ENCODE measurements at regions not wholly inside any gene's neighbourhood (a gene's known extent, or its start where the extent isn't known, plus 50 kb on each side); places are given as distances from the start of the nearest gene placed in this dataset.

DNA sequence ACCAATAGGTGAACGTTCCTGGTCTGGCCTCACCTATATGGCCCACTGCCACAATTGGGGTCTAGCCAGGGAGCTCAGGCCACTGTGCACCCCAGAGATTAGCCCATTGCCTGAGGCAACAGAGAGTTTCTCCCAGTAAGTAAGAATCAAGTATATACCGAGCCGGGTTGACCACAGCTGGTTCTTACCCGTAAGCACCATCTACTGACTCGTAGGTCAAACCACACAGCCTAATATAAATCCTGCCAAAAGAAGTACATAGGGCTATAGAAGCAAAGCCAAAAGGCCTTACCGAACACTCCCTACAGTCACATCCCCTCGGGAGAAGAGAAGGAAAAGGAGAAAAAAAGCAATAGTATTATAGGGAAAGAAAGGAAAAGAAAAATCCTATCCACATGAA, 463.6 kb upstream of the GJE1 start:
- DNase-seq, result no peak

DNA sequence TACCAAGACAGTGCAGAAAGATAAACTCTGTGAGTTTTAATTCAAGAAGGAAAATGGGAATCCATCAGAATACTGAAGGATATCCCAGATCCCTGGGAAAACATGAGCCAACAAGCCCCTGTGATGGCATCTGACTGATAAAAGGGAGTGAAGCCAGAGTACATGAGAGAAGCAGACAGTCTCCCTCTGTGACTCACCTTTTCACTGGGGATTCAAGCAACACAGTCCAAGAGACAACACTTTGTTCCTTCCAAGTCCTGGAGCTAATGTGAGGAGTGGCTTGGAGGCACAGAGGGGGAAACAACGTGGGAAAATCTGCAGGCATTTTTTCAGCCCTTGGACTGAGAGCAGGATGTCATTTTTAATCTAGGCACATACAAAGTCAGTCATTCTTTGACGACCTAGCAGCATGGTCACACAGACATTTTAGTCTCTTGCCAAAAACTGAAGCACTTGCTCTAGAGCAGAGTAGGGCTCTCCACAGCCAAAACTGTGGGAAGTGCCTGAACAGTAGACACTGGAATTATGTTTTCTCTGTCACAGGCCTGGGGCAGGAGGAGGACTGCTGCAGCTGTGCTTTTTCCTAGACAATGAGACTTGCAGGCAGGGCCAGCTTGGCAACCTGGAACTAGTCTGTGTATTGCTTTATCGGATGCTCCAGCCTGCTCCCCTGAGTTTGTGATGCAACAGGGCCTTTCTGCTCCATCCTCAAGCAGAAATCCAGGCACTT, 465.0 kb upstream of the GJE1 start:
- DNase-seq, result no peak

DNA sequence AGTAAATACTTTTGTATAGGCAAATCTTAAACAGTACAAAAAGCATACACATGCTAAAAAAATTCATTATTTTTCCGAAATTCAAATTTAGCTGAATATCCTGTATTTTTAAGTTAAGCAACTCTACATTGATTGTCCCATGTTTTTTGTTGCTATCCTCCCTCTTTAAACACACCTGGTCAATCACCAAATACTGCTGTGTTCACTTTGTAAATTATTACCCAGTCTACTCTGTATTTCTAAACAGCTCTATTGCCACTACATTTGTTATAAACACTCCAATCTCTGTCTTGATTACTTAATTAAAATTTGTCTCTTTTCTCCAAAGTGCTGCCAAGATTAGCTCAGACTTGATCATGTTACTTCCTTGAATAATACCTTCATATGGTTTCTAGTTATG, 466.5 kb upstream of the GJE1 start:
- no peak for DNase-seq

DNA sequence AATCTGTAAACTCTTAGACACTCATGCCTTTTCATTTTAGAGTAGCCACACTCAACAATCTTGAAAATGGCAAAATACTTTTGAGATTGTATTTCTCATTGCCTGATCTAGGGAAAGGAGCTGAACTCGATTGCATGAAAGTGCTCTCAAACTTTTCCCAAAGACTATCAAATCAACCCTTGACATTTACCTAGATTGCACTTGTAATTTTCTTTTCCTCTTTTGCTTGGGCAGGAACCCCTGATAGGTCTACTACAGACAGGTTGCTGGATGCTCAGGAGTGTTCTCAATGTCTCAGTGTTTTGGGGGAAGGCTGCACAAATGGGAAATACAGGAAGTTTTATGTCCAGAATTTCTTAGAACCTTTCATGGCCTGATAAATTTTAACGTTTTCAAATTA, 468.0 kb upstream of the GJE1 start:
- no peak for DNase-seq

DNA sequence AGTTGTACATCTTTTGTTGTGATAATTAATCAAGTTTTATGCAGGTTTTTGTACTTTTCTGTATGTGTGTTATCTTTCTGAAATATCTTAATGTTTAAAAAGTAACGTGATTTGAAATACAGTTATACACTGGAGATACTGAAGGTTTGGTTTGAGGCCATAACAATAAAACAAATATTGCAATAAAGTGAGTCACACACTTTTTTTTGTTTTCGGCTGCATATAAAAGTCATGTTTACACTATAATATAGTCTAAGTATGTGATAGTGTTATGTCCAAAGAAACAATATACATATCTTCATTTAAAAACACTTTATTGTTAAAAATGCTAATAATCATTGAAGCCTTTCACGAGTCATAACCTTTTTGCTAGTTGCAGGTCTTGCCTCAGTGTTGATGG, 473.1 kb upstream of the GJE1 start:
- no peak for DNase-seq

DNA sequence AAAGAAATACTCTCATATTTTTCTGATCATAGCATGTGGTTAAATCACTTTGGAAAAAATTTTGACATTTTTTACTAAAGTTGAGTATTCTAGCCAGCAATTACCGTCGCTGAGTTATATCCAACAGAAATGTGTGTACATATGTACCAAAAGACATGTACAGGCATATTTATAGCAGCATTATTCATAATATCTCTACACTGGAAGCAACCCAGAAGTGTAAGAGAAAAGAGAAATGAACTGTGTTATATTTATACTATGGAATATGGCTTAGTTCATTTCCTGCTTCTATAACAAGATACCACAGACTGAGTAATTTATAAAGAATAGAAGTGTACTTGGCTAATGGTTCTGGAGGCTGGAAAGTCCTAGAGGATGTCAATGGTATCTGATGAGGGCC, 474.0 kb upstream of the GJE1 start:
- no peak for DNase-seq

DNA sequence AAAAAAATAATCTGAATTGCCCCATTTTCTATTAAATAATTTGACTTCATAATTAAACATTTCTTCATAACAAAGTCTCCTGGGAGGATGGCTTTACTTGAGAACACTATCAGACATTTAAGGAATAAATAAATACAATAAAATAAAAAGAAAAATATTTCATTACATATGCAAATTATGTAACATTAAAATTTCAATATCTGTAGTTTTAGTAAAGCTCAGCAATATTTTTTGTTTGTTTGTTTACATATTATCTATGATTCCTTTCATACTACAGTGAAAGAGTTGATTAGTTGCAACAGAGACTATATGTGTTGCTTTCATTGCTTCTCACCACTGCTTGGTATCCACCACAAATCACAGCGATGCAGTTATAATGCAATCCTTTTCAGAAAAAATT, 474.9 kb upstream of the GJE1 start:
- DNase-seq, result no peak

DNA sequence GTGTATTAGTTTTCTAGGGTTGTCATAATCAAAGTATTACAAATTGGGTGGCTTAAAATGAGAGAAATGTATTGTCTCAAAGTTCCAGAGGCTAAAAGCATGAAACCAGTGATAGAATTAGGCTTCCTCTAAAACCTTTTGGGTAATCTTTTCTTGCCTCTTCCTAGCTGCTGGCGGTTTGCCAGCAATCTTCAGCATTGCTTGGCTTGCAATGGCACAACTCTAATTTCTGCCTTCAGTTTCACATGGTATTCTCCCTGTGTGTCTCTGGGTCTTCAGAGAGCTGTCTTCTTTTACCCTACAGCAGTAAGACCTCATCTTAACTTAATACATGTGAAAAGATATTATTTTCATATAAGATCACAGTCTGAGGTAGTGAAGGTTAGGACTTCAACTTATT, 479.1 kb upstream of the GJE1 start:
- no peak for DNase-seq

DNA sequence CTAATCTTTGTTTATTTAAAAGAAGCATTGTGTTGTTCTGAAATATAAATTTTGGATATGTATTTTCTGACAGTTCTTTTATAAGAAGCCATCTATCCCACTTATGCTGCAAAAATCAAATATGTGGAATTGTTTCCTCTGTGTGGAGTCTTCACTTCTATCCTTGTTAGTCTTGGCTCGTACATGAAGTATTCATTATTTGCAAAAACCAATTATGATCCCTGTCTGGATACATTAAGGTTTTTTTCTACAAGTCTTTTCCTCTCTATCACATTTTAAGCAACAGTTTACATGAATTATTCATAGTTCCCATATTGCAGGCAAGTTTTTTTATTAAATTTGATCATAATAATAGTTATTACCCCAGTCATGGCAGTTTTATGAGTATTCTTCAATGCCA, 490.8 kb upstream of the GJE1 start:
- no peak for DNase-seq

DNA sequence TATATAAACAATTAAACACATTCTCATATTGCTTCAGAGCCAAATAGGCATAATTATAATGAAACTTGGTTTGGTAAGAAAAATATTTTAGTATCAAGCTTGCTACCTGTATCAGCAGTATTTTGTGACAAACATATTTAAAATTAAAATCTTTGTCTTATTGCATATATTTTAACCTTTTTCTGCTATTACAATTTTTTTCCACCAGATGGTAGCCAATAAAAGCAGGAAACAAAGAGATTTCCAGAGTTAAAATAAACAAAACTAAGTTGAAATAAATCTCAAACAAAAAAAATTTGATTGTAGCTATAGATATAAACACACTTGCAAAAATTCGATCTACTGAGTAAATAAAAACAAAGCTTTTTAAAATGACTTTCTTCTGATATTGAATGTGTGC, 491.3 kb upstream of the GJE1 start:
- no peak for DNase-seq

DNA sequence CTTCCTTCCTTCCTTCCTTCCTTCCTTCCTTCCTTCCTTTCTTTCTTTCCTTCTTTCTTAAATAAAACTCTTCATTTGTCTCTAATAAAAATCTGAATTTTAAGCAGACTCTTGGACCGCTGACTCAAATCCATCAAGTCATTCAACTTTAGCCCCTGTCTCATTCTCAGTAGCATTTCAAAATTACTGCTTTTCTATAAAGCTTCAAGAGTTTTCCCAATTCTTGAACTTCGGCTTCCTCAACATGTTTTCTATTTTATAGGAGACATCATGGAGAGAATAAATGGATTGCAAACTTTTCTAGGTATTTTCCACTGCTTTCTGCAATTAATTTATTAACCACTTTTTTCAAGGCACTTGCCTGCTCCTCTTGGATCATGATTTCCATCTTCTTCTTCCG, 497.1 kb upstream of the GJE1 start:
- DNase-seq, result no peak

DNA sequence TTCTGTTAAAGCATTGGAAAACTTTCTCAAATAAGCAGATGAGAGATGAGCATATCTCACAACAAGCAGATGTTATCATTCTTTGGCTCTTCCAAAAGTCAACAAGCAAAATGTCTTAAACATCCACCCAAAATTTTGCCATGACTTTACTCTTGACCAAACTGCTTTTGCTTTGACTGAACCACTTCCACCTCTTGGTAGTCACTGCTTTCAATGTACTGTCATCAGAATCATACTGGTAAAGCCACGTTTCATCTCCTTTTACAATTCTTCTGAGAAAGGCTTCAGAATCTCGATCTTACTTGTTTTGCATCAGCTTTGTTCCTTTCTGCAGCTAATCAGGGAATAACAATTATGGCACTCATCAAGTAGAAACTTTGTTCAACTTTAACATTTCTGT, 498.5 kb upstream of the GJE1 start:
- no peak for DNase-seq

DNA sequence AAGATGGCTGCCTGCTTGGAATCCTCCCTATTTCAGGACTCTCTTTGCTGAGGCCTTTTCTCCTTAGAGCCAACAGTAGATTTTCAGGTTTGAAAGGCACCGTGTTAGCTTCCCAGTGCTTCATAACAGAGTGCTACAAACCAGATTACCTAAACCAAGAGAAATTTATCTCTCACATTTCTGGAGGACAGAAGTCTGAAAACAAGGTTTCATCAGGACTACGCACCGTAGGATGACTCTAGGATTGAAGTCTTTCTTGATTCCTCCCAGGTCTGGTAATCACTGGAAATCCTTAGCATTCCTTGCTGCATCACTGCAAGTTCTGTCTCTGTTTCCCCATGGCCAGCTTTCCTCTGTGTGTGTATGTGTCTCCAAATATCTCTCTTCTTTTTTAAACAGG, 508.4 kb upstream of the GJE1 start:
- DNase-seq, result no peak

DNA sequence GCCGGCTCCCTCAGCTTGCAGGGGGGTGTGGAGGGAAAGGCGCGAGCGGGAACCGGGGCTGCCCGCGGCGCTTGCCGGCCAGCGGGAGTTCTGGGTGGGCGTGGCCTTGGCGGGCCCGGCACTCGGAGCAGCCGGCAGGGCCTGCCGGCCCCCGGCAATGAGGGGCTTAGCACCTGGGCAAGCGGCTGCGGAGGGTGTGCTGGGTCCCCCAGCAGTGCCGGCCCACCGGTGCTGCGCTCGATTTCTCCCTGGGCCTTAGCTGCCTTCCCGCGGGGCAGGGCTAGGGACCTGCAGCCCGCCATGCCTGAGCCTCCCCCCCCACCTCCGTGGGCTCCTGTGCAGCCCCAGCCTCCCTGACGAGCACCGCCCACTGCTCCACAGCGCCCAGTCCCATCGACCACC, 514.5 kb upstream of the GJE1 start:
- DNase-seq, result no peak

DNA sequence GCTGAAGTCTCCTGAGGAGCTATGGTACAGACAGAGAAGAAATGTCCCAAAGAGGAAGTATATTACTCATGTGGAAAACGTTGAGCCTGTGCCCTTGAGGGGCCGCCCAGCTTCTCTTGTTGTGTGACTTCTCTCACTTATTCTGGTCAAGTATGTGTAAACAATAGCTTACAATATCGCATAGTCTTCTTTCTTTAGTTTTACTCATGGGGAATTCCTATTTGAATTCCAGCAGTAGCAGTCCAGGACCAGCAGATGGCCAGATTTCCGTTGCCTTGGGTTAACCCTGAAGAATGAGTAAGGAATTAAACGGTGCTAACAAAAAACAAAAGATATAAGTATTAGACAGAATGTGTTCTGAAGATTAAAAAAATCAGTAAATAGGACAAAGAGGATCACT, 522.0 kb upstream of the GJE1 start:
- DNase-seq, result no peak

DNA sequence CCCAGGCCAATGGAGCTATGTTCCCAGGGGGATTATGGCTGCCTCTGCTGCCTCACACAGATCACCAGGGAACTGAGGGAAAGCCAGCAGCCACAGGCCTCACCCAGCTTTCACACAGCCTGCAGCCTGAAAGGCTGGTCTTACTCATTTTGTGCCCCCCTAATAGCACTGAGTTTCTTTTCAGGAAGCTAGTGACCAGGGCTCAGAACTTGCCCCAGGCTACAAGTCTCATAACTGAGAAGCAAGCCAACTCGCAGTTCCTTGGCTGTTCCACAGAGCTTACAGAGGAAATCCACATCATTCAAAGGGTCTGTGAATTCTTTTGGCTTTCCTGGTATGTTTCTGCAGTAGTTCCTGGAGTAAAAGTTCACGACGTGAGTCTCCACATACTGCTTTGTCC, 524.8 kb upstream of the GJE1 start:
- no peak for DNase-seq

DNA sequence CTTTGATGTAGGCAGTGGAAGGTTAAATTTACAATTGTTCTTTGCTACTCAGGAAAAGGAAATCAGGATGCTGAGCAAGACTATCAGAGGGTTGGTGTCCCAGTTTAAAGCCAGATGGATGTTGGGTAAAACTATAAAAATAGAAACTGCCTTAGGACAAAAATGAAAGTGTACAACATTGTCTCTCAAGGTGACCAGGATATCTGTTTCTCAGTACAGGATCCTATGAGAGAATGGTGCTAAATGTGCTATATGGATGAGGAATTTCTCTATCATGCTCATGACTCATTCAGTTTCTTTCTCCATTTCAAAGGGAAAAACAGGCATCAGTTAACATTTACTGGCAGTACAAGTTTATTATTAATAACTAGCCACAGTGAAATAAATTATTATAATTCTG, 534.2 kb upstream of the GJE1 start:
- DNase-seq, result no peak

DNA sequence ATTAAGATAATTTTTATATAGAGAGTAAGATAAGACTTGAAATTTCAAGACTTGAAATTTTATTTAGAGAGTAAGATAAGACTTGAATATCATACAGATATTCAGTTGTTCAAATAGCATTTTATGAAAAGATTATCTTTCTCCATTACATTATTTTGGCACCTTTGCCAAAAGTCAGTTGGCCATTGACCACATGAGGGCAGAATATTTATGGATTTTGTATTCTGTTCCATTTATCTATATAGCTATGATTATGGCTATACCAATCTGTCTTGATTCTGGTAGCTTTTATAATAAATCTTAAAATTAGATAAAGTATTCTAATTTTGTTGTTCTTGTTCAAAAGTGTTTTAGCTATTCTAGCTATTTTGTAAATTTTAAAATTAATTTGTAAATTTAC, 537.9 kb upstream of the GJE1 start:
- no peak for DNase-seq

DNA sequence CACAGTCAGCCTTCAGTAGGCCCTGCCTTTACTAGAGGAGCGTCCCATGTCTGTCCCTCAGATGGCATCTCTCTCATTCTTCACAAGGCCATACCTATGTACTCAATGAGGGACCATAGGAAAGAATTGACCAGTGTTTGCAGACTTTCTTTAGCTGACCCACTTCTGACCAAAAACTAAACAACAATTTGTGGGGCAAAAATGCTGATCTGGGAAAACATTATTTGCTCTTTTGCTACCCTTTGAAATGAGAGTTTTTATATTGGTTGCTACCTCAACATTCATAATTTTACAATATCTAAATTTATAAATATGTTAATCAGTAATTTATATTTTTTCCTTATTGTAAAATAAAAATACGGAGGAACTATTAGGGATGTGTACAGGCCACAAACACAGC, 539.4 kb upstream of the GJE1 start:
- DNase-seq, result no peak

DNA sequence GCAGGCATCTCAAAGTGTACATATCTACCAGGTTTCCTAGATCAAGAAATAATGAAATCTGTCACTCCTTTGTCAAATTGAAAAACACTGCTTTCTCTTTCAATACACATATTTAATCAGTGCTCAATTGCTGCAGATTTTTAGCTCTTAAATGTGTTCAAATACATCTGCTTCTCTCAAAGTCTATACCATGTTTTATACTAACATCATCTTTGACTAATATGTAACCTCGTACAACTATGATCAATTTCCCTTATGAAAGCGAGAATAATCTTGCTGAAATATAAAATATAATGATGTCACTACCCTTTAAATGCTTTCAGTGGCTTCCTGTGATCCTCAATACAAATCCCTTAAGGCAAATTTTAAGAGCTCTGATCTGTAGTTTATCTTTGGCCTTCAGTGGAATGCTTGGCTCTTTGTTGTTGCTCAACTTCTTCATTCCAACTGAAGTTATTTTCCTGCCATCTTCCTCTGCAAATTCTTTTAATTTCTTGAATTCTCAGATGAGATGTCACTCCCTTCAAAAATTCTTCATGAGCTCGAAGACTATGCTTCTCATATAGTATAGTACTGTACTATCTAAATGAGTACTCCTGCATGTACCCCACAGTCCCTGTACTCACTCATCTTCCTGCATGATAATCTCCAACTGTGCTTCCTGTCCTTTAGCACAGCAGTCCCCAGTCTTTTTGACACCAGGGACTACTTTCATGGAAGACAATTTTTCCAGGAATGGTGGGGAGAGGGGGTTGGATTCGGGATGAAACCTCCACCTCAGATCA, 545.1 kb upstream of the GJE1 start:
- DNase-seq, result no peak

DNA sequence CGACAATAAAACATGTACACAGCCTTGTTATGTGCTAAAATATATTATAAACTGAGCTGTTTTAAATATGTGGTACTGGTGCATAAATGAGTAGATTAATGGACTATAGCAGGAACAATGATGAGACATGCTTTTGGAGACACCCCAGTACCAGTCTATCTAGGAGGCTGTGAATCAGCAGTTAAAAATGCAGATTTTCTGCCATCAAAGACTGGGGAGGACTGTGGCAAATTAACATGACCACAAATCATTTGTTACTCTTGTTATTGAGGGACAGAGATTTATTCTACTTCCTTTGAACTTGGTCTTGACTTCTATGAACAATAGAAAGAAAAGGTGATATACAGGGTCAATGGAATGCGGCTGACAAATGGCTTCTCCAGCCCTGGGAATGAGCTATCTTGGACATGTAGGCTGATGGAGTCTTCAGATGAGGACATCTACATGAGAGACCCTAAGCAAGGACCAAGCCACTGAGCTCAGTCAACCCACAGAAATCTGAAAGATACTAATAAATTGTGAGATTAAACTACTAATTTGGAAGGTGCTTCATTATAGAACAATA, 551.7 kb upstream of the GJE1 start:
- no peak for DNase-seq

DNA sequence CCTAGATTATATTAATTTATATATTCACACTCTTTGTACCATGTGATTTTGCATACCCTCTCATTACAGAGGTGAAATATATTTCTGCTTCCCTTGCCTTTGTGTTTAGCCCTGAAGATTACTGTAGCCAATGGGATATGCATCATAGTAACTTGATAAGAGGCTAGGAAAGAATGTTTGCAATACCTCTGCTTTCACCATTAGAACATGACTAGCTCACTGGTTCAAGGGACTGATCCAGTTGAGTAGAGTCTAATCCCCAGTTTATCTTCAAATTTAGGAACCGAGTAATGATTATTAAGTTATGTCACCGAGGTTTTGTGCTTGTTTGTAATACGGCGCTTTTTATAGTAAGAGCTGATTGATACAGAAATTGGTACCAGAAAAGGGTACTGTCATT, 552.6 kb upstream of the GJE1 start:
- DNase-seq, result no peak

DNA sequence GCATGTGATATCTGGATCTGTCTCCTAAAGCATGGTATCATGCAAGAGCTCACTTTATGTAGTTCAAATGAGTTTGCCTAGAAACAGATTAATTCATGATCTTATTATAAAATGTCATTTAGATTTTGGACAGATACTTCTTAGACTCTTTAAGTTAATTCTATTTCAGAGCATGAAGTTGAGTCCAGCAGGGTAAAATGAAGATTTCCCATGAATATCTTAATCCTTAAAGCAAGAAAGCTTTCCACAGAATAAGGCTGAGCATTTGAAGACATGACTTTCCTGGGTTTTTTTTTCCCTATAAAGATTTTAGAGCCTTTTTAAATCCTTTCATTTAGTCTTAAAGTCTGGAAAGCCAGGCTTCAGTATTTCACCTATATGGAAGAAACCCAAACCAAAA, 556.0 kb upstream of the GJE1 start:
- DNase-seq, result no peak
